Lower leg skin (tissue), 4 donors: ENCODE measurements at regions not wholly inside any gene's neighbourhood (a gene's known extent, or its start where the extent isn't known, plus 50 kb on each side); places are given as distances from the start of the nearest gene placed in this dataset.

ENCODE experiments used
- DNase-seq, 2 donors: peaks; one replicate each; pipeline ENCODE4 v3.0.0-alpha.2; 2019; ENCODE audit warnings: low spot score in 2 of 2
- H3K4me3 ChIP-seq: fragments of 200-600 bp; sonication (generic); 2 replicates; pipeline ENCODE4 v1.5.1; 2017; ENCODE audit warnings: mild to moderate bottlenecking, low read depth; ENCODE audit not compliant: poor library complexity, severe bottlenecking
- POLR2A ChIP-seq, 2 donors: fragments of 450-650 bp; IDR thresholded peaks; one replicate each; pipeline ENCODE4 v1.6.1; 2016 to 2017; ENCODE audit warnings: antibody characterized with exemption in 2 of 2, mild to moderate bottlenecking in 1 of 2, moderate library complexity in 1 of 2
- WGBS, 2 donors: methylation state at CpG; one replicate each; pipeline ENCODE4 v1.1.5; 2018; 5-methylcytosine and 5-hydroxymethylcytosine counted together
- intact Hi-C: fragments of 100-400 bp; cut with DNase I; formaldehyde crosslinking; loops from one replicate; pipeline ENCODE4 v1.15.0; 2023; ENCODE audit warnings: low total_unique reads
- TF ChIP-seq, protein P1 (sequence below), 3 donors: fragments of 450-650 bp; IDR thresholded peaks; one replicate each; pipeline ENCODE4 v1.5.1; 2016; ENCODE audit warnings: antibody characterized with exemption in 3 of 3, mild to moderate bottlenecking in 3 of 3, moderate library complexity in 2 of 3

DNA sequence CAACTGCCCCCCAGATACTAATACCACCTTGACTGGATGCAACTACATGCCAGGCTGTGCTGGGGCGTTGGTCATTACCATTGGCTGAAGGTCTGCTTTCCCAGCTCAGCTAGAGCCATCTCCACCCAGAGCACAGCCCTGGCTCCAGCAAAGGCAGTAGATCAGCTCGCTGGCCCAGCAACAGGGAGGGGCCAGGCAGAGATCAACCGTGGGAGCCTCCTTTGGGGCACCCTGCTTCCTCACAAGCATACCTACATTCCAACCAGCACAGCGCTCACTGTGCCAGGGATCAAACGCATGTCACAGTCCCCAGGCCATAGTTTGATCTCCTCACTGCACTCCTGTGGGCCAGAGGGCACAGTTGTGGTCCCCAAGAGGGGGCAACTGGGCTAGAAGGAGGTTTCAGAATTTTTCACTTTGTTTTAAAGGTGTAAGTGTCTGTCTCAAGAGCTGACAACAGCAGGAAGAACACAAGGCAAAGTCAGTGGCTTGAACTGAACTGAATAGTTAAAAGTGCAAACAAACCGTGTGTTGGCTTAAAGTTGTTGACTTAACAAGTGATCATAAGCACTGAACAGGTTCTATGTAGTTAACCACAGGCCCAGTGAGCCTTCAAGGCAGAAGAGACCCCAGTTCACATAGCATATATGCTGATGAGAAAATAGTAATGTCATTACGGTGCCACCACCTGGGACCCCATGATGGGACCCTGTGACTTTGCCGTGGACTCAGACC is 70.1 kb upstream of the BZW1 start:
- 49 to 59% methylated on average over 8 of the region's 8 CpGs for WGBS, 2 donors
- no peak overlapping the region for H3K4me3 ChIP-seq
- TF ChIP-seq POLR2A (IDR thresholded peaks at IDR 0.05) = no peak
- TF ChIP-seq, protein P1, sequence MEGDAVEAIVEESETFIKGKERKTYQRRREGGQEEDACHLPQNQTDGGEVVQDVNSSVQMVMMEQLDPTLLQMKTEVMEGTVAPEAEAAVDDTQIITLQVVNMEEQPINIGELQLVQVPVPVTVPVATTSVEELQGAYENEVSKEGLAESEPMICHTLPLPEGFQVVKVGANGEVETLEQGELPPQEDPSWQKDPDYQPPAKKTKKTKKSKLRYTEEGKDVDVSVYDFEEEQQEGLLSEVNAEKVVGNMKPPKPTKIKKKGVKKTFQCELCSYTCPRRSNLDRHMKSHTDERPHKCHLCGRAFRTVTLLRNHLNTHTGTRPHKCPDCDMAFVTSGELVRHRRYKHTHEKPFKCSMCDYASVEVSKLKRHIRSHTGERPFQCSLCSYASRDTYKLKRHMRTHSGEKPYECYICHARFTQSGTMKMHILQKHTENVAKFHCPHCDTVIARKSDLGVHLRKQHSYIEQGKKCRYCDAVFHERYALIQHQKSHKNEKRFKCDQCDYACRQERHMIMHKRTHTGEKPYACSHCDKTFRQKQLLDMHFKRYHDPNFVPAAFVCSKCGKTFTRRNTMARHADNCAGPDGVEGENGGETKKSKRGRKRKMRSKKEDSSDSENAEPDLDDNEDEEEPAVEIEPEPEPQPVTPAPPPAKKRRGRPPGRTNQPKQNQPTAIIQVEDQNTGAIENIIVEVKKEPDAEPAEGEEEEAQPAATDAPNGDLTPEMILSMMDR (IDR thresholded peaks at IDR 0.05) = no peak
- DNase-seq = no peak
- intact Hi-C loops = no loop called here

DNA sequence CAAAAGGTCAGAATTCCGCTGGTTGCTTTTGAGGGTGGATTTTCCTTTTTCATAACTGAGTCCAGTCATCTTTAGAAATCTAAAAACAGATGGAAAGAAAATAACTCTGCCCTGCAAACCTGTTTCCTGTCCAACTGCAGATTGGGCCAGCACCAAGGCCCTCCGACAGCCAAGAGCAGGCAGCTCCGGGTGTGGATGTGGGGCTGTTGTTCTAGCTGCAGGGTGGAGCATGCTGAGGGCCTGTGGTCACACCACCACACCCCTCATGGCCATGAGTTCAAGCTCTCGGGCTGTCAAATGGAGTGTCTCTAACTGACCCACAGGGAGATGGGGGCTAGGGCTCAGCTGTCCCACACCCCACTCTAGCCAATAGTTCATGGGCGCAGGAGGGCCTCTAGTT is 69.3 kb upstream of the BZW1 start:
- H3K4me3 ChIP-seq = no peak overlapping the region
- peak in 1 of 2 donors; percentile 41 for DNase-seq
- no peak for TF ChIP-seq POLR2A (IDR thresholded peaks at IDR 0.05)
- TF ChIP-seq, protein P1 (IDR thresholded peaks at IDR 0.05) = no peak
- intact Hi-C loops = no loop called here
- 34 to 47% methylated on average over 5 of the region's 5 CpGs for WGBS, 2 donors

DNA sequence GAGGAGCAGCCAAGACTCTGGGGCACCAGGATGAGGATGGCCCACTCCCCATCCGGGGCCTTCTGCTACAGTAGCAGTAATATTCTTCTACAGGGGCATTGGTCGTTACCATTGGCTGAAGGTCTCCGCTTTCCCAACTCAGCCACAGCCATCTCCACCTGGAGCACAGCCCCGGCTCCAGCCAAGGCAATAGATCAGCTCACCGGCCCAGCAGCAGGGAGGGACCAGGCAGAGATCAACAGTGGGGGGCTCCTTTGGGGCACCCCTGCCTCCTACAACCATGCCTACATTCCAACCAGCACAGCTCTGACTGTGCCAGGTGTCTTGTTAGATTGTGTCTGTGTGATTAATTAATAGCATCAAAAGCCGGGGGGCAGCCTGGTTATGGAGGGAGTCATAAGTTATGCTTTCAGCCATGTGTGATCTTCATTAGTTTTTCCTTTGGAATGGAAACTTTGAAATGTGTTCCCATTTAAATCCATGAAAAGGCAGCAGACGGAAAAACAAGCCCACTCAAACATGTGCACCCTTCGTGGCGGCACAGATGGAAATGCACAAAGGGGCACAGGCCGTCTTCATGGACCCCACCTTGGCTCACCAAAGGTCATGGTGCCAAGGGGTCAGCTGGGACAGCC is 68.6 kb upstream of the BZW1 start:
- WGBS, 2 donors = 45 to 73% methylated on average over 5 to 10 of the region's 10 CpGs
- DNase-seq = no peak
- intact Hi-C loops = no loop called here

DNA sequence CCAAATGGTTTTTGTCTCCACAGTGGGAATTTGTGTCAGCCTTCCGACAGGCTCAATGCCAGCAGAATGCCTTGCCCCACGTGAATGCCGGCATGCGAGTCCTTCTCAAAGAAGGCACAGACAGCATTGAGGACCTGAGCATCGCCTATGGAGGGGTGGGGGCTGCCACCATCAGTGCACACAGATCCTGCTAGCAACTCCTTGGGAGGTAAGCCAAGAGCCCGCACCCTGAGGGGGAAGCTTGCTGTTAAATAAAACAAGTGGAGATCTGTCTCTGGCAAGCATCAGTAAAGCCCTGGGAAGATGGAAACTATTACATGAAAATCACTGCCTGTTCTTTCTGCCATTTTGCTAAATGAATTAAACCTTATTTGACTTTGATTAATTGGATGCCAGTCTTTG is 67.5 kb upstream of the BZW1 start:
- no peak overlapping the region for H3K4me3 ChIP-seq
- intact Hi-C loops = no loop called here
- WGBS, 2 donors = 36 to 47% methylated on average over 6 of the region's 6 CpGs
- no peak for DNase-seq
- no peak for TF ChIP-seq POLR2A (IDR thresholded peaks at IDR 0.05)
- TF ChIP-seq, protein P1 (IDR thresholded peaks at IDR 0.05) = no peak

More for the DNA sequence above, 68.6 kb upstream of the BZW1 start:
- no peak overlapping the region for H3K4me3 ChIP-seq
- TF ChIP-seq POLR2A (IDR thresholded peaks at IDR 0.05) = no peak
- TF ChIP-seq, protein P1 (IDR thresholded peaks at IDR 0.05) = no peak

DNA sequence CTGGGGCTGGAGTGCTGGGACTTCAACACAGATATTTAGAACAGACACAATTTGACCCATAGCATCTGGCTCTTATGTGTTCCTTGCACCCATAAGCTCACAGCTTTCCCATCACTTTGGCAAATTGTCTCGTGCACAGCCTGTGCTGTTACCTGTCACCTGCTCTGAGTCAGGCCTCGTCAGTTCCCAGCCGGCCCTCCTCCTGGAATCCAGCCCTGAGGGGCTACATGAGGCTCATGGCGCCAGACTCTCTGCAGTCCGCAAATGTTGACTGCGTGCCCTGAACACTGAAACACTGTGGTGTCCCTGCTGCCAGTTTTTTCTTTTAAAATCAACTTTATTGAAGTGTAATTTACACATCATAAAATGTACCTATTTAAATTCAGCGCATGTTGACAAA is 65.4 kb upstream of the BZW1 start:
- H3K4me3 ChIP-seq = no peak overlapping the region
- WGBS, 2 donors = 88 to 91% methylated on average over 7 of the region's 7 CpGs
- TF ChIP-seq, protein P1 (IDR thresholded peaks at IDR 0.05) = no peak
- no peak for TF ChIP-seq POLR2A (IDR thresholded peaks at IDR 0.05)
- DNase-seq = no peak
- intact Hi-C loops = no loop called here
